ENCODE measurements at regions not wholly inside any gene's neighbourhood (a gene's known extent, or its start where the extent isn't known, plus 50 kb on each side); places are given as distances from the start of the nearest gene placed in this dataset.
"Not testable (repeated sequence)": the region's sequence is repeated elsewhere in the genome, so short reads cannot be mapped to it uniquely, and the experiment has no call there.

GRCh38 chr20:54324041-54324440 lies 116.2 kb downstream of the PFDN4 start:
- no peak for DNase-seq (ENCODE audit: low read depth, low spot score)

GRCh38 chr20:54324652-54325285 lies 116.9 kb downstream of the PFDN4 start:
- DNase-seq (ENCODE audit: low read depth, low spot score): no peak

GRCh38 chr20:54335299-54335698 lies 127.4 kb downstream of the PFDN4 start:
- DNase-seq (ENCODE audit: low read depth, low spot score): no peak

GRCh38 chr20:54337144-54337543 lies 129.3 kb downstream of the PFDN4 start:
- DNase-seq (ENCODE audit: low read depth, low spot score): no peak

- no peak for DNase-seq (ENCODE audit: low read depth, low spot score)
Measured at GRCh38 chr20:54339093-54339492, 131.2 kb downstream of the PFDN4 start.

- no peak for DNase-seq (ENCODE audit: low read depth, low spot score)
Measured at GRCh38 chr20:54340206-54340605, 132.3 kb downstream of the PFDN4 start.

DNA sequence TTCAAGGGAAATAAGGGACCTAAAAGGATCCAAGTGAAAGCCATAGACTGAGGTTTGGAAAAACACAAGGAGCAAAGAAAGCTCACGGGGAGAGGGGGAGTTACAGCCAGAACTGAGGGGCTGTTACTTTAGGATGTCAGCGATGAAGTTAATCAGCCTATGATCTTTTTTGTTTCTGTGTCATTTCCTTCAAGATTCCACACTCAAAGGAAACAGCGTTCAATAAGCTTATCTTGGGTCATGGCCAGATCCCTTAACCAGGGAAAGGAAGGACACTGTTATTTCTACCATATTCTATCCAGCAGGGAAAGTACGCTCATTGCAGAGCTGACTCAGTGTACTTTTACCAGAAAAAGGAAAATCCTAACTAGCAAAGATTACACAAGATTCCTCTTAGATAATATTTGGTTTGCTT lies 132.8 kb downstream of the PFDN4 start:
- DNase-seq (ENCODE audit: low read depth, low spot score): no peak

GRCh38 chr20:54342258-54342920 lies 133.0 kb upstream of the DOK5 start:
- DNase-seq (ENCODE audit: low read depth, low spot score): no peak

DNA sequence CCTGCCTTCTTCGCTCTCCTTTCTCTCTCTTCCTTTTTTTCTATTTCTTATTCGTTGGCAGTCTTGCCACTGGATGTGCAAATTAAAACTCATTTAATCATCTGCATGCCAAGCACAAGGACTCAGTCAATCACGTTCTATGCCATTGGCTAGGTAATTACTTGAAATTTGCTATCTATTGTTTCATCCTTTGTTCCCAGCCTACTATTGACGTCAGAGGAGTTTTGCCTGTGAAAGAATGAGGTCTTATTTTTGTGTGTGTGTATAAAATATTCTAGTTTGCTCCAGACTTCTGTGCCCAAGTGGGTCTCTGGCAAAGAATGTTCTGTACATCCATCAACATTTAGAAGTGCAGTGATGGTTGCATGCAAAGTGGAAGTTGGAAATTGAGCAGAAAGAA lies 132.3 kb upstream of the DOK5 start:
- DNase-seq (ENCODE audit: low read depth, low spot score): no peak

DNA sequence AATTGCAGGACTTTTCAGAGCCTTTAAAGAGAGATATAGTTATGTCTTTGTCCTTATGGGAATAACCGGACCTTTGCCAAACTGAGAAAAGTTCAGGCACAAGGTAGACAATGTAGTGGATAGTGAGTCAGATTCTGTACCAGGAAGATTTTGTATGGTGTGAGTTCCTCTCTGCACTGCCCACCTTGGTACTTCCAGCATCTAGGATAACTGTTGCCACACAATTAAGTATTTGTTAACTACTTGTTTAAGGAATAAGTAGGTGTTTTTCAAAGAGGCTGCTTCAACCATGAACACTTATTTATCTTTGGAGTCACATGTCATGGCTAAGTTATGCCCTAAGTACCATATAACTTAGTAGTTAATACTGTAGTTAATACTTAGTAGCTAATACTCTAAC lies 131.8 kb upstream of the DOK5 start:
- DNase-seq (ENCODE audit: low read depth, low spot score): no peak

DNA sequence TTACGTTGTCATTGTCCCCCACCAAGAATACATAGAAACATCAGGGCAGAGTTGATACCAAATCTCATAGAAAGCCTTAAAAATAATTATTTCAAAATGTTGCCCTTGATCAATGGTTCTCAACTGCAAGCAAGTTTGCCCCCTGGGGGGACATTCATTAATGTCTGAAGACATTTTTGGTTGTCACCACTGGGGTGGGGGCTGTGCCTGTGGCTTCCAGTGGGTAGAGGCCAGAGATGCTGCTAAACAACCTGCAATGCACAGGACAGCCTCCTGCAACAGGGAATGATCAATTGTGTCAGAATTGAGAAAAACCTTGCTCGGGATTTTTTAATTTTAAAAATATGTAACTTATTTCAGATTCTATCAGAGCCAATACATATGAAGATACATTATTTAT lies 130.6 kb upstream of the DOK5 start:
- DNase-seq (ENCODE audit: low read depth, low spot score): no peak

GRCh38 chr20:54345301-54345724 lies 130.1 kb upstream of the DOK5 start:
- DNase-seq (ENCODE audit: low read depth, low spot score): no peak

DNA sequence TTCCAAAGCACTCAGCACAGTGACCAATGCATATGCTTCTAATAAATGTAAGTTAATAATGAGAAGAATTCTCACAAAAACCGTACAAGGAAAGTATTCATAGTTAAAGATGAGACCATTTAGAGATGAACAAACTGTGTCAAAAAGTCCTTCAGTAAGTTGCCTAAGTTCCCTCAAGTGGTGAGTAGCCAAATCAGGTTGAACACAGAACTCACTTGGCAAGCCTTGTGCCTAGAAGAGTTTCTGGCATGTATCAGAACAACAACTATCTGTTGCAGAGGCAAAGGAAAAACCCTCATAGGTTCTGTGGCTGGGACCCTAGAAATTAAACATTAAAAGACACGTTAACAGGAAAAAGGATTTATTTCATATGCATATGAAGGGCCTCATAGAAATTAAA lies 129.6 kb upstream of the DOK5 start:
- DNase-seq (ENCODE audit: low read depth, low spot score): no peak

DNA sequence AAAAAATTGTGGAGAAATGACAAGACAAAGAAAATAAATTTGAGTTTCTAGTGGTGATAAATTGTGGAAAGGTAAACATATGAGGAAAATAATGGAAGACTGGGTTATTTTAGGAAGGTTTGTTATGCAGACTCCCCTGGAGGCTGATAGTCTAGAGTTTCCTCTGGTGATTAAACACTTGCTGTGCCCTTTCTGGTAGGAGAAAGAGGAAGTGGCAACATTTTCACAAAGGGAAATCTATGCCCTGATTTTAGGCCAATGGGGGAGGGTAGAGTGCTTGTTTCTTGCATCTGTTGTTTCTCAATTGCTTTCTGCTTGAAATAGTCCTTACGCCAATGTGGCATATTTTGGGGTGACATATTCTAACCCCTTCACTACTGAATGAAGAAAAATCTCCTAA lies 129.1 kb upstream of the DOK5 start:
- no peak for DNase-seq (ENCODE audit: low read depth, low spot score)

DNA sequence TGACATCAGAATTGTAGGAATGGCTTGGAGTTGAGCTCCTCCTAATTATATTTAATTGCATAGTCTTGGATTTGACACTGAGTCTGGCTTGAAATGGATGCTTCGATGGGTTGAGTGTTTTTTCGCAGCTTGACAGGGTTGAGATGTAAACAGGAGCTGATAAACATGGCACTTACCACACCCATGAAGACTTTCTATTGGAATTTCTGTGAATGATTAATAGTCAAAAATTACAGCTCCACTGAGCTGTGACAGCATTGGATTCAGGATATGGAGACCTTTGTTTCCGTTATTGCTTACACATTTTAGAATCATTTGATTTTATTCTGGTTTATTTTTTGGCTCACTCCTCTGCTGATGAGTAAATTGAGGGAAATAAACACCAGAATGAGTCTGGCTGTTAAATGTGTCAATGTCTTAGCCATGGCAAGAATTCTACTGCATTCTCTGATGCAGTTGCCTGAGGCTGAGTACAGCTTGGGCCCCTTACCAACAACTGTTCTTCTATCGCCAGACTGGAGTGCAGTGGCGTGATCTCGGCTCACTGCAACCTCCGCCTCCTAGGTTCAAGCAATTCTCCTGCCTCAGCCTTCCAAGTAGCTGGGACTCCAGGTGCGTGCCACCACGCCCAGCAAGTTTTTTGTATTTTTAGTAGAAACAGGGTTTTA lies 128.1 kb upstream of the DOK5 start:
- no peak for DNase-seq (ENCODE audit: low read depth, low spot score)

DNA sequence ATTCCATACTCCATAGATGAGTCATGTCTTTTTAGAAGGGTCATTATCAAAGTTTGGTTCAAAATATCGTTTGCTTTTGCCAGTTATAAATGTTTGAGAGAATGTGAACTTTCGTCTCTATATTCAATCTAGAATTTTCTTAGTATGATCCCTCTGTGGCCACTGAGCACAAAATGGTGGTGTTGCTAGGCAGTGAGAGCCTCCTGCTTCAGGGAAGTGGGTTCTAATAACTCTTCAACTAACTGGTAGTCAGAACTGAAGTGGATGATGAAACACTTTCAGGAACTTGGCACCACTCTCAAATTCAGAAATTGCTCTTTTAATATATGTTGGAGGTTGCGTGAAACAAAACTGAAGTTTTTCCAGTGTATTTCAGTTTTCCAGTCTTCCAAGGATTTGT lies 125.0 kb upstream of the DOK5 start:
- no peak for DNase-seq (ENCODE audit: low read depth, low spot score)

DNA sequence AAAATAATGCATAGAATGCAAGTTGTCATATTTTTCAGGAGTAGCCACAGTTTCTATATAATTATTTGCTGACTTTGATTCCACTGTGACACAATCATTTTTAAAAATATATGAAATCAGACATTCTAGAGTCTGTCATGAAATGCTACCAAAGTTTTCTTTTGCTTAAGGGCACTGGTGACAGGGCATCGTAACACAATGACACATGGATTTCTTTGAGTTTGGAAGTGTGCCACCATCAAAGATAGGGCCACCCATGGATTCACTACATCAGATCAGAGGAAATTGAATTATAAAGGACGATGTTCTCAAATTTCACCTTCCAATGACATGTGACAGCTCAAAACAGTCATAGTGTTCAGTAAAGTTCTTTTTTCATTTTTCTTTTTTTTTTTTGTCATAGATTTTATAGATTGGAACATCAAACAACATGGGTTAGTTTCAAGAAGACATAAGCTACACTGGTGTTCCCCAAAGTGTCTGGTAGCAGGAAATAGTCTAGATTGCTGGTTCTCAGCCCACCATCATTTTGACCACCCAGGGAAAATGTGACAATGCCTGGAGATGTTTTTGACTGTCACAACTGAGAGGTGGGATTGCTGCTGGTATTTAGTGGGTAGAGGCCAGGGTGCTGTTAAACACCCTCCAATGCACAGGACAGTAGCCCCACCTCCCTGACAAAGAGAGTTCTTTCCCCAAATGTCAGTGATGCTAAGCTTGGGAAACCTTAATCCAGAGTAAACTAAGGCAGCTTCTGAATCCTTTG lies 123.8 kb upstream of the DOK5 start:
- no peak for DNase-seq (ENCODE audit: low read depth, low spot score)

DNA sequence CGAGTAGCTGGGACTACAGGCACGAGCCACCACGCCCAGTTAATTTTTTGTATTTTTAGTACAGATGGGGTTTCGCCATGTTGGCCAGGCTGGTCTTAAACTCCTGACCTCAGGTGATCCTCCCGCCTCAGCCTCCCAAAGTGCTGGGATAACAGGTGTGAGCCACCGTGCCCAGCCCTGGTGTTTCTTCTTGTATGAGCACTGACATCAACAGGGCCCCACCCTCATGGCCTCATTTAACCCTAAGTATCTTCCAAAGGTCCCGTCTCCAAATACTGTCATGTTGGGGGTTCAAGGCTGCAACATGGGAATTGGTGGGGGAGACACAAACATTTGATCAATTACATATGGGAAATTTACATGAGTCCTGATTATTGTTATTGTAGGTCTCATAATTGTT lies 122.9 kb upstream of the DOK5 start:
- DNase-seq (ENCODE audit: low read depth, low spot score): not testable (repeated sequence)

DNA sequence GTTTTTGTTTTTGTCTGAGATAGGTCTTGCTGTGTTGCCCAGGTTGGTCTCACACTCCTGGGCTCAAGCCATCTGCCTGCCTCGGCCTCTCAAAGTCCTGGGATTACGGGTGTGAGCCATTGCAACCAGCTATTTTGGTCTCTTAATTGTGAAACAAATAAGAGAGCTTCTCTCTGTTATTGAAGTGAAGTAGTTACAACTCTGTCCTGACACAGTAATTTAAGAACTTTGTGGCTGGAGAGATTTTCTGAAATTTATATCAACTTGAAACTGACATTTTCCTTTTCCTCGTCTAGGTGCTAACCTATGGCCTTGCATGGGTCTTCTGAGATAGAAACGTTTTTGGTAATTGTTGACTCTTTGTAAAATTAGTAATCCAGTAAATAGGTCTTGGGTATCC lies 122.1 kb upstream of the DOK5 start:
- no peak for DNase-seq (ENCODE audit: low read depth, low spot score)

- no peak for DNase-seq (ENCODE audit: low read depth, low spot score)
Measured at GRCh38 chr20:54355631-54356280, 119.6 kb upstream of the DOK5 start.

GRCh38 chr20:54356801-54357200 lies 118.6 kb upstream of the DOK5 start:
- DNase-seq (ENCODE audit: low read depth, low spot score): no peak

- DNase-seq (ENCODE audit: low read depth, low spot score): no peak
Measured at GRCh38 chr20:54361475-54361874, 113.9 kb upstream of the DOK5 start.

Data from ELF-1 (cell line).